Suppressor macrophage treated with lipopolysaccharide for 4 hours (primary cell): ENCODE measurements at regions not wholly inside any gene's neighbourhood (a gene's known extent, or its start where the extent isn't known, plus 50 kb on each side); places are given as distances from the start of the nearest gene placed in this dataset.

Experiments
- DNase-seq: peaks from one replicate; pipeline ENCODE4 v3.0.0-alpha.2; 2020

- no peak for DNase-seq
Measured at GRCh38 chr20:8935878-8936277, 133.0 kb upstream of the PLCB4 start.

DNA sequence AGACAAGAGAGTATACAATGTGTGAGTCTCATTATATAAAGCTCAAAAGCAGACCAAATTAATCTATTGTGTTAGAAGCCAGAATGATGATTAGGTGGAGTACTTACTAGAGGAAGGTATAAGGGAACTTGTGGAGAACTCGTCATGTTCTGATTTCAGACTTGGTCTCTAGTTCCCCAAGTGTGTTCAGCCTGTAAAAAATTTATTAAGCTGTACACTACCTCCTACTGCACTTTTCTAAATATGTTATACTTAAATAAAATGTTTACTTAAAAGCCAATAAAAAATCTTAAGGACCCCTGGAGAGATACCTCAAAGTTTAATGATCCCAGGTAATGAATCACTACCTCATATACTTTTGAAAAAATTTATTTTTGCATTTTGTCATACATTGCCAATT is 130.4 kb upstream of the PLCB4 start:
- DNase-seq, result no peak

GRCh38 chr20:8940326-8940725 is 128.6 kb upstream of the PLCB4 start:
- peak; percentile 30 for DNase-seq

DNA sequence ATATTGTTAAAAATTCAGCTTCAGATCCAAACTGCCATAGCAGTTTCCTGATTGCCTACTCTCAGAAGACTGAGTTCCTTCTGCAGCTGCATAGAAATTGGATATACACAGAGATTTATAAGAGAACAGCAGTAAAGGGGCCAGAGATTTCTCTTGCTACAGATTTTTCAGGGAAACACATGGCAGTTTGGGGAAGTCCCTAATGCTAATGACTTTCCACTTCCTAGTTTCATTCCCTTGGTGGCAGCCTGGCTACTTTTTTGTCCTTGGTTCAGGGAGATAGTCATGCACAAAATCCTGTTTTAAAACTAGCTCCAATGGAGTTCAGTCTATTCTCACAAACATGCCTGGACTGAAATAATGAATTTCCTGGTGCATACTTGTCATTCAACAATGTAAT is 125.3 kb upstream of the PLCB4 start:
- peak; percentile 73 for DNase-seq

GRCh38 chr20:8946036-8946940 is 122.6 kb upstream of the PLCB4 start:
- no peak for DNase-seq

DNA sequence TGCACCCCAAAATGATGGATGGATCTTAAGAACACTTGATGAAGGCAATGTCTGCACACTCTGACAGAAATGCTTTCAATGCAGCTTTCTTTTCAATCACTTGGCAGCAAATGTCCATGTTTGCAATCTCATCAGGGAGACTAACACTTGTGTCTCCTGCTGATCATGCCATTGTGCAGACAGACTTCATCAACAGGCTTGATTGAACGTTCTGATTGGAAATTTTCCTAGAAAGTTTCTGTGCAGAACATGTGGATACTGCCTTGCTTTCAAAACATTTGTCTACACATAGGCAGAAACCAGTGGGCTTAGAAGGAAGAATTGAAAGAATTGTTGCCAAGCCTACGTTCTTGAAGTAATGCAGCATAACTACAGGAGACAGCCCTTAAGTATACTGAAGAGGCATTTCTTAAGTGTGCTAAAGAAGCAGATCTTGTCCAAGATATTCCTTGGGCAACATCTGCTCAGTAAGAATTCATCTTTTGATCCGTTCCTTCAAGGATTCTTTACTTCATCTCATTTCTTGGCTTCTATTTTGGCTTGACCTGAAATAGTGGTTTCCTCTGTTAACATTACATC is 120.4 kb upstream of the PLCB4 start:
- DNase-seq, result no peak

- no peak for DNase-seq
Measured at GRCh38 chr20:8951164-8951563, 117.7 kb upstream of the PLCB4 start.

GRCh38 chr20:8952721-8953120 is 116.2 kb upstream of the PLCB4 start:
- no peak for DNase-seq

- no peak for DNase-seq
Measured at GRCh38 chr20:8953300-8953699, 115.6 kb upstream of the PLCB4 start.

- DNase-seq, result no peak
Measured at GRCh38 chr20:8960241-8960640, 108.6 kb upstream of the PLCB4 start.

GRCh38 chr20:8963330-8963729 is 105.6 kb upstream of the PLCB4 start:
- no peak for DNase-seq

DNA sequence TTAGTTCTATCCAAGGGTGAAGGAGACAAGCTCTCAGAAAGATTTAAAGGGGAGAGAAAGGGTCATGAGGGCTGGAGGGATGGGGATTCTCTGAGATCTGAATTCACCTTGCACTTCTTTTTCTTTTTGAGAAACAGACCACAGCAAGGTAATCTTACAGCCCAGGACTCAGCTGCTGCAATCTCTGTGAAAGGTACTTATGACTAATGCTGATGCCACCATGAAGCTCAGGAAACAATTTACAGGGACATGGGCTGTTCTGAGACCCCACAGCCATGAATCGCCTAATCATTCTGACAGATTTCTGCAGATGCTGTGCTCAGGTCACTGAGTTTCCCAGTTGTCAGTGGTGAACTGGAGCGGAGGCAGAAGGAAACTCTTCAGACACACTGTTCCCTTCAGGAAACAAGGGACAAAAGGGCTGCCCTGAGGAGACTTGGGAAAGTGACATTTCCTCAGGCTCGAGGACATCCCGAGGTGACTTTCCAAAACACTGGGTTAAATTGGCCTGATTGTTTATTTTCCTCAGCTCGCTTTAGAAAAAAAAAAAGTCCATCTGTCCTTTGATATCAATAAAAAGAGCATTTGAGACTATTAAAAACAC is 103.8 kb upstream of the PLCB4 start:
- DNase-seq, result no peak

DNA sequence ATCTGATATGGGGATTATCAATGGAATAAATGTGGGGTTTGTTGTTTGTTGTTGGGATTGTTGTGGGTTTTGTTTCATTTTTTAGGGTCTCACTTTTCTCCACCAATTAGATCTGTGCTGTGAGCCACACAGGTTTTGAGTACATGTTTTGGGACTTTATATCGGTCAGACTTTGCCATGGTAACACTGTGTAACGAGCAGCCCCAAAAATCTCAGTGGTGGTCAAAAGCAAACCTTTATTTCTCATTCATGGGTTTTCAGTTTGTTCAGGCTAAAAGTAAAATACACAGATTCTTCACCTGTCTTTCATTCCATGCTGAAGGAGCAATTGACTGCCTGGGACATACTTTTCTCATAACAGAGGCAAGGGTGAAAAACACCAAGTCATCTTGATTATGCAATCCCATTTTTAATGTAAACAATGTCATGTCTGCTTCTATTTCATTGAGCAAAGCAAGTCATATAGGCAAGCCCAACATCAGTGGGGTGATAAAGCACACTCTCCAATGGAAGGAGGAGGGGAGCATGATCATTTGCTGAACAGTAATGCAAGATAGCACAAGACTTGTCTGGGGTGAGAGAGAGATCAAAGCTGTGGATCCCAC is 101.1 kb upstream of the PLCB4 start:
- DNase-seq, result no peak

GRCh38 chr20:8969146-8969583 is 99.7 kb upstream of the PLCB4 start:
- no peak for DNase-seq

DNA sequence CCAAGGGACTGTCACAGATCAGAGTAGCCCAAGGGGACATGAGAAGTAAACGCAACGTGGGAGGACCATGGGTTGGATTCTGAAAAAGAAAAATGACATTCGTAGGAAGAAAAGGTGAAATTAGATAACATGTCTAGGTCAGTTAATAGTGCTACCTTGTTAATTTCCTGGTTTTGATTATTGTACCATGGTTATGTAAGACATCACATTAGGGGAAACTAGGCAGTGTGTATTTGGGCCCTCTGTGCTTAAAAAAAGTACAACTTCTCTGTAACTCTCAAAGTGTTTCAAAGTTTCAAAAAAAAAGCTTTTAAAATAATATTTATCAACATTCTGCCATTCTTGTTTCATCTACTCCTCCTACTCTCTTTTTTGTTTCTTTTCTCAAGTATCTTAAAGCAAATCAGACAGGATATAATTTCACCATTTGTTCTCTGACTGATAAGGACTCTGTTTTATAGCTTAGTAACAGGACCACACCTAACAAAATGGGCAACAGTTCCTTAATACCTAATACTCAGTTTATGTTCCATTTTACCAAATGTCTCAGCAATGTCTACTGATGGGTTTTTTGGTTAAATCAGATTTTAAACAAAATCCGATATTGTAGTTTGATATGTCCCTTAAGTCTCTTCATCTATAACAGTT is 97.1 kb upstream of the PLCB4 start:
- no peak for DNase-seq

- DNase-seq, result no peak
Measured at GRCh38 chr20:8972963-8973705, 95.8 kb upstream of the PLCB4 start.

- DNase-seq, result no peak
Measured at GRCh38 chr20:8974009-8974708, 94.7 kb upstream of the PLCB4 start.

DNA sequence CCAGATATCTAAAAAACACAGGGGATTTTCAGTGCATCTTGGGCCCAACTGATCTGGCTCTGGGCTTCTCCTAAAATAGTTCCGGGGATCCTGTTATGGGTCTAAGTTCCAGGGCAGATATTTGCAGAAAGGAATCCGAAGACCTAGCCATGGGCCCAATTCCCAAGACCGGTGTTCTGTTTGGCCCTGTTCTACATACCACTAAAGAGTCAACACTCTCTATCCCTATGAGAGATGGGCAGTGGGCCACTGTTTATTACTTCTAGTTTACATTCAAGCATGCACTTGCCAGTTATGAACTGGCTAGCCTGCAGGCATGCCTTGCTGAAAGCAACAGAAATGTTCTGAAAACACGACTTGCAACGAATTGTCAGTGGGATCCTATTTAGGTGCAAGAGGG is 87.4 kb upstream of the PLCB4 start:
- DNase-seq, result no peak

DNA sequence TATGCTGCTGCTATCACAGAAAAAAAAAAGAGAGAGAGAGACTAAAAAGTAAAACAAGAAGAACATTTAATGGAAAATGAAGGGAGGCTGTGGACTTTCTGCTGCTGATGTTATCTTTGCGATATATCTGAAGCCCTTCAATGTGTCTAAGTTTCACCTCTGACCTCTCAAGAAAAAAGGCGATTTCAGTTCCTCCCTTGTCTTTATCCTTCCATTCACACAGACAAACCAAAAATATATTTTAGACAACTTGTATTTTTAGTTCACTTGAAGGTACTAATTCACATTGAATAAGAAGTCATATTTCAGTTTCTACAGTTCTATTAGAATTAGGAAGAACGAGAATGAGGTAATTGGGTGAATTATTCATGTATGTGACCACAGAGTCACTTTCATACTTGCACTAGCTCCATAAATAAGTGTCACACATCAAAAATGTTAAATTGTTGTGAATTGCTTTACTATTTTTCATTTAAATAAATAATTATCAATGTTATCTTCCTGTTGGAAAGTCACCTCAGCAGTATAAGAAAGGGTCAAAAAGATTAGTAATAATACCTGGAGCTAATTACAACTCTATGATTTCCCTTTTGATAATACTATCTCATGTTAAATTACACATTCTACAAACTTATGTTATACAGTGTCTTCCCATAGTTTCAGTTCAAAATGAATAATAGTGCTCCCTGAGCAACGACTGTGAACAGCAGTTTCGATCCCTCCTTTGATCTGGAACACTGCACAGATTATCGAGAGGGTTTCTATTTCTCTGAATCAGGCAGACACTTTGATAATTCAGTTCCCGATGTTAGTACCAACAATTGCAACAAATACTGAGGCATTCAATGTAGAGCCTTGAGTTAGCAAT is 85.2 kb upstream of the PLCB4 start:
- DNase-seq, result no peak

GRCh38 chr20:8986631-8987030 is 82.3 kb upstream of the PLCB4 start:
- no peak for DNase-seq

- no peak for DNase-seq
Measured at GRCh38 chr20:8990770-8991169, 78.1 kb upstream of the PLCB4 start.
